Activated naive CD8-positive, alpha-beta T cell treated with anti-CD3 and anti-CD28 coated beads, Interleukin-2, amount 10 ng/mL, durations not matched to agents 7 days and 5 days (primary cell): ENCODE measurements at regions not wholly inside any gene's neighbourhood (a gene's known extent, or its start where the extent isn't known, plus 50 kb on each side); places are given as distances from the start of the nearest gene placed in this dataset.

ENCODE experiments used
- ATAC-seq: fragments of 150-1000 bp; cut with Tn5 transposase; one replicate; pipeline ENCODE4 v1.10.0; 2021; ENCODE audit warnings: low read depth, moderate library complexity
- POLR2A ChIA-PET: fragments of 350-600 bp; sonication (Branson Sonifier 250); formaldehyde crosslinking; loops from one replicate; lab custom pipeline; 2021; ENCODE audit warnings: antibody characterized with exemption; lab: Charles Lee
- DNase-seq: peaks from one replicate; pipeline ENCODE4 v3.0.0; 2021
- H3K27ac Mint-ChIP-seq: one replicate; pipeline ENCODE4 v1.8.0; 2022; ENCODE audit warnings: mild to moderate bottlenecking, mixed read lengths
- H3K27me3 Mint-ChIP-seq: one replicate; pipeline ENCODE4 v1.8.0; 2022; ENCODE audit warnings: mild to moderate bottlenecking, moderate library complexity, mixed read lengths
- H3K36me3 Mint-ChIP-seq: one replicate; pipeline ENCODE4 v1.8.0; 2021; ENCODE audit warnings: mild to moderate bottlenecking, mixed read lengths
- H3K4me1 Mint-ChIP-seq: one replicate; pipeline ENCODE4 v1.8.0; 2021; ENCODE audit warnings: mixed read lengths
- H3K4me3 Mint-ChIP-seq: one replicate; pipeline ENCODE4 v1.8.0; 2022; ENCODE audit warnings: mild to moderate bottlenecking, moderate library complexity, mixed read lengths
- H3K9me3 Mint-ChIP-seq: one replicate; pipeline ENCODE4 v1.8.0; 2021; ENCODE audit warnings: mixed read lengths

DNA sequence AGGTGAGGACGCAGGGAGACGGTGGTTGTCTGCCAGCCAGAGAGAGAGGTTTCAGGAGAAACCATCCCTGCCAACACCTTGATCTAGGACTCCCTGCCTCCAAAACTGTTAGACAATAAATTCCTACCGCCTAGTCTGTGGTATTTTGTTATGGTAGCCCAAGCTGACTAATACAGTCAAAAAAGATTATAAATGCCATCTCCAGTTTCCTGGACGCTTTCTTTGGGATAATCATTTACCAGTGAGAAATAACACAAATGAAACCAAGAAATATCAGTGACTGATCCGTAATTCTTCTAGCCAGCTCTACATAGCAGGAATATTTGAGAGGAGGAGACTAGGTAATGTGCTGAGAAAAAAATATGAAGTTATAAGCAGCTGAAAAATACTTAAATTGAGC lies 707.8 kb upstream of the LMCD1 start:
- POLR2A ChIA-PET = no interaction called here
- ATAC-seq = no peak
- peaks cover 2% of the 10 kb centered on the region for H3K9me3 Mint-ChIP-seq
- H3K4me3 Mint-ChIP-seq = no peak overlapping the region
- peaks cover 2% of the 10 kb centered on the region for H3K27me3 Mint-ChIP-seq
- H3K4me1 Mint-ChIP-seq = no peaks in the 10 kb centered on the region
- H3K27ac Mint-ChIP-seq = no peak overlapping the region
- H3K36me3 Mint-ChIP-seq = no peaks in the 10 kb centered on the region
- DNase-seq = no peak

DNA sequence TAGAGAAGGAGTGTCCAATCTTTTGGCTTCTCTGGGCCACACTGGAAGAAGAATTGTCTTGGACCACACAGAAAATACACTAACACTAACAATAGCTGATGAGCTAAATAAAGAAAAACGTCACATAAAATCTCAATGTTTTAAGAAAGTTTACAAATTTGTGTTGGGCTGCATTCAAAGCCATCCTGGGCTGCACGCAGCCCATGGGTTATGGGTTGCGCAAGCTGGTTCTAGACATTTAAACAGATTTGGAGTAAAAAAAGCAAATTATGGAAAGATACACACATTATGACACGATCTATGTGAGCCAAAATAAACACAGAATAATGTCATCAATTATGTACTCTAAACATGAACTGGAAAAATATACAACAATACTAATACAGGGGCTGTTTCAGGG lies 703.3 kb upstream of the LMCD1 start:
- H3K27ac Mint-ChIP-seq = no peak overlapping the region
- no peaks in the 10 kb centered on the region for H3K4me1 Mint-ChIP-seq
- ATAC-seq = no peak
- DNase-seq = no peak
- POLR2A ChIA-PET = no interaction called here
- no peaks in the 10 kb centered on the region for H3K36me3 Mint-ChIP-seq
- H3K9me3 Mint-ChIP-seq = no peaks in the 10 kb centered on the region
- H3K4me3 Mint-ChIP-seq = no peak overlapping the region
- peaks cover 2% of the 10 kb centered on the region for H3K27me3 Mint-ChIP-seq

DNA sequence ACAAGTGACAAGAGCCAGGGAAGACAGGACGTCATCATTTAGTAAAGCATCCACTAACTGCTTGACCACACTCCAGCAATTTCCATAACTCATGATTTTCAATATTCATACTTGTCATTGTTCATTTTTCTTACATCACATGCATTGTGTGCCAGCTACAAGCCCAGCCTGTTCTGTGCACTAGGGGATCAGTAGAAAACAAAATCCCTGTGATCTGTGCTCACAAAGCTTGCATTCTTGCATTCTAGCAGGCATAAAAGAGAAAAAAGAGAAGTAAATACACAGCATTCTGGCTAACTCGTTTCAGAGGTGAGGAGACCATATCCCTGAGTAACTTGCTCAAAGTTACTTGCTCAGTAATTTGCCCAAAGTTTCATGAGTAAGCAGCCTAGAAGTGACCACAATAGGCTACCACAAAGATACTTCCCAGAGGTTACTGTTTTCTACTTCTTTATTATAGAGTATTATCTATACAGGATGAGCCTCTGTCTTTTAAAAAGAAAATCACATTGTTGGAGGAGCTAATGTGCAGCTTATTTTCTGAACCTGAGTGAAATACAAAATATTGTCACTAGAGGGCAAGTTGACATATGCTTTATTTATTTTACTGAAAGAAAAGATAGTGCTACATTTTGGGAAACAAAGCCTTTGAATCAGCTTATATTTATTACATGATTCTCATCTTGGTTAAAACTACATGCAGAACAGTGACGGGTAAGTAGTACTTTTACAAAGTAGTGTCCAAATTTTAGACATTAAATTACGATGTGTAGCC lies 701.4 kb upstream of the LMCD1 start:
- Mint-ChIP-seq H3K27me3 (peaks cover 2% of the 10 kb centered on the region), H3K9me3 (no peaks in the 10 kb centered on the region), H3K36me3 (no peaks in the 10 kb centered on the region), H3K27ac (no peak overlapping the region), H3K4me3 (no peak overlapping the region), H3K4me1 (no peaks in the 10 kb centered on the region)
- ATAC-seq (no peak), DNase-seq (no peak)
- POLR2A ChIA-PET = no interaction called here

DNA sequence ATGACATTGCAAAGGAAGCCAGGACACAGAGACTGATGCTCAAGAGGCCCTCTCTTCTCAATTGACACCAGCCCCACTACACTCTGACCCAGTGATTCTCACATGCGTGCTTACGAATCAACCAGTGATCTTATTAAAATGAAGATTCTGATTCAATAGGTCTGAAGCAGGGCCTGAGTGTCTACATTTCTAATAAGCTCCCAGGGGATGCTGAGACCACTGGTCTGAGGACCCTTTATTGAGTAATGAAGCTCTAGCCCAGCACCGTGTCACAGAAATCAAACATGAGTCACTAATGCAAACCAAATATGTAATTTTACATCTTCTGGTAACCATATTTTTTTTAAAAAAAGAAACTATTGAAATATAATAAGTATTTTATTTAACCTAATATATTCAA lies 689.1 kb upstream of the LMCD1 start:
- no peaks in the 10 kb centered on the region for H3K36me3 Mint-ChIP-seq

DNA sequence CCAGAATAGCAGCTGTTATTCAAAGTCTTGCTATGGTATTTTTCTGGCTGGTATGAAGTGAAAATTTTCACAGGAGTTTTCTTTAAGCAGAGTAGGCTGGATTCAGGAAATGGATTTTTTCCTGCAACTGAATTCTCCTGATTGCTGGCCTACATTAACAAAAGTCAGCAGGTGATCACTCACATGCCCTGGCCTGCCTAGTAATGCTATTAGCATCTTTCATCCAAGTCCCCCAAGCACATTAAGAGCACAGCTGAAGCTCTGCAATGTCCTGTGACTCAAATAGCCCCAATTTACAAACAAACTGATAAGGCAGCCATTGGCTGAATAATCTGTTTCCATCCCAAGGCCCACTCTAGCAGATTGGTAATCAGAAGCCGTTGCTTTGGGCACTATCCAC lies 688.3 kb upstream of the LMCD1 start:
- no peaks in the 10 kb centered on the region for H3K27me3 Mint-ChIP-seq
- ATAC-seq = no peak
- no peaks in the 10 kb centered on the region for H3K4me1 Mint-ChIP-seq
- no peak overlapping the region for H3K4me3 Mint-ChIP-seq
- peaks cover 6% of the 10 kb centered on the region for H3K9me3 Mint-ChIP-seq
- POLR2A ChIA-PET = no interaction called here
- no peaks in the 10 kb centered on the region for H3K36me3 Mint-ChIP-seq
- no peak for DNase-seq
- no peak overlapping the region for H3K27ac Mint-ChIP-seq

More for the DNA sequence above, 689.1 kb upstream of the LMCD1 start:
- Mint-ChIP-seq H3K4me3 (no peak overlapping the region), H3K27me3 (no peaks in the 10 kb centered on the region), H3K27ac (no peak overlapping the region), H3K4me1 (no peaks in the 10 kb centered on the region), H3K9me3 (peaks cover 6% of the 10 kb centered on the region)
- POLR2A ChIA-PET = no interaction called here
- DNase-seq = no peak
- no peak for ATAC-seq

DNA sequence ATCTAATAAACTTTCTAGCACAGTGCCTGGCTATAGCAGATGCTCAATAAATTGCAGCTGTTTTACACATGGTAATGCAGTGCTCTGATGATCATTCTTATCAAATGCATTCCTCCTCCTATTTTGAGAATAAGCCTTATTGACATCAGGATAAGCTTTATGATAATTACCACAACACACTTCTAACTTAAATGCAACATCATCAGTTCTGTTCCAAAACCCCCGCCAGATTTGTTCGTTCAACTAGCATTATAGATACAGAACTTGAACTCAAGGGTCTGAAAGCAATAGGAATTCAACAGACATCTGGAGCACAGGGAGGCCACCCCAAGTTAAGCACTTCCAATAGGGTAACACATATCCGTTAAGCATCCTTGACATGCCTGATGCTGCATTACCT lies 684.4 kb upstream of the LMCD1 start:
- Mint-ChIP-seq H3K27ac (no peak overlapping the region), H3K9me3 (peaks cover 3% of the 10 kb centered on the region), H3K36me3 (no peaks in the 10 kb centered on the region), H3K4me3 (no peak overlapping the region), H3K27me3 (no peaks in the 10 kb centered on the region), H3K4me1 (no peaks in the 10 kb centered on the region)
- POLR2A ChIA-PET = no interaction called here
- ATAC-seq (no peak), DNase-seq (no peak)

DNA sequence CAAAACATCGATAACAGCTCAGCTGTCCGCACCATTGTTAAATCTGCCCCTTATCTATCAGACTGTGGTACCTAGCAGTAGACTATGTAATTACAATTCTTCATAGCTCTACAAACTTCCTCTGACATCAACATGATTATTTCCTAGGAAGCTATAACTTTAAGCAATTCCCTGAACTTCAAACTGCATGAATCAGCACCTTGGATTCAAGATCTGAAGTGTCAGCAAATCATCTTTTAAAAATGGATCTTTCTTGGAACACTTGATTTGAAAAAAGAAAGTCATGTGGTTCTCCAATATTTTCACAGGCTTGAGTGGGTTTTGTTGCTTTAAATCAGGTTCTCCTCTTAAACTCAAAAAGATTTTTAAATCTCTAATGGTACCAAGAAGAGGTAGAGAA lies 680.7 kb upstream of the LMCD1 start:
- Mint-ChIP-seq H3K36me3 (no peaks in the 10 kb centered on the region), H3K4me1 (no peaks in the 10 kb centered on the region)
- ATAC-seq = no peak

DNA sequence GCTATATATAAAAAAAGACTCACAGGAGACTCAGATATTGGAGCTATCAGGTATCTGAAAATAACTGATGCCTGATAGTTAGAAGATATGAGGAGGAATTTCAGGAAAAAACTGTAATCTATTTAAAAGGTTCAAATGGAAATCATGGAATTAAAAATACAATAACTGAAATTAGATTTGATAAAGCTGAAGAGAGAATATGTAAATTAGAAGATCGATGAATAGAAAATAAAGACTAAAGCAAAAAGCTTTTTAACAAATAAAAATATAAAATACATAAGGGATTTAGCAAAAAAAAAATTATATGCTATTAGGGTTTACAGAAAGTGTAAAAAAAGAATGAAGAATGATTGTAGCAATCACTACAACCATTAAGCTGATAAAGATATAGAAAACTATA lies 679.8 kb upstream of the LMCD1 start:
- POLR2A ChIA-PET = no interaction called here
- Mint-ChIP-seq H3K9me3 (peaks cover 10% of the 10 kb centered on the region), H3K4me3 (no peak overlapping the region)

More for the DNA sequence above, 680.7 kb upstream of the LMCD1 start:
- POLR2A ChIA-PET = no interaction called here
- peaks cover 12% of the 10 kb centered on the region for H3K9me3 Mint-ChIP-seq
- DNase-seq = no peak
- H3K4me3 Mint-ChIP-seq = no peak overlapping the region
- no peaks in the 10 kb centered on the region for H3K27me3 Mint-ChIP-seq
- no peak overlapping the region for H3K27ac Mint-ChIP-seq

DNA sequence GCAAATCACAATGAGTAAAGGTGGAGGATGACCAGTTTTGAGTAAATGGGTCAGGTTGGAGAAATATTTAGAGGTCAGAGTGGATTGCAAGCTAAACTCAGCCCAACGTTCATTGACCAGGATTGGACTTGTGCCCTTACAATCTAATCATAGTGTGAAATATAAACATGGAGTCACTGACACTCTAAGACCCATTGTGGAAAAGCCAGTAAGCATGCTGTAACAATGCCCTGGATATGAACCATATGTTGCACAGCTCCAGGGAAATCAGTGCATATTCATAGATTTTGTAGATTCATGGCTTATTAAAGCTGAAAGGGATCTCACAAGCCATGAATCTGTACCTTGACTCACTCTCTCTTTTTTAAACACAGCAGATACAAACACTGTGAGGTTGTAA lies 660.2 kb upstream of the LMCD1 start:
- no peak overlapping the region for H3K4me3 Mint-ChIP-seq
- H3K9me3 Mint-ChIP-seq = no peaks in the 10 kb centered on the region
- H3K27me3 Mint-ChIP-seq = no peaks in the 10 kb centered on the region
- ATAC-seq (no peak), DNase-seq (no peak)
- H3K27ac Mint-ChIP-seq = no peak overlapping the region
- no peaks in the 10 kb centered on the region for H3K4me1 Mint-ChIP-seq
- H3K36me3 Mint-ChIP-seq = no peaks in the 10 kb centered on the region
- POLR2A ChIA-PET = no interaction called here

More for the DNA sequence above, 679.8 kb upstream of the LMCD1 start:
- ATAC-seq (no peak), DNase-seq (no peak)
- H3K4me1 Mint-ChIP-seq = no peaks in the 10 kb centered on the region
- H3K27ac Mint-ChIP-seq = no peak overlapping the region
- H3K36me3 Mint-ChIP-seq = no peaks in the 10 kb centered on the region
- no peaks in the 10 kb centered on the region for H3K27me3 Mint-ChIP-seq

DNA sequence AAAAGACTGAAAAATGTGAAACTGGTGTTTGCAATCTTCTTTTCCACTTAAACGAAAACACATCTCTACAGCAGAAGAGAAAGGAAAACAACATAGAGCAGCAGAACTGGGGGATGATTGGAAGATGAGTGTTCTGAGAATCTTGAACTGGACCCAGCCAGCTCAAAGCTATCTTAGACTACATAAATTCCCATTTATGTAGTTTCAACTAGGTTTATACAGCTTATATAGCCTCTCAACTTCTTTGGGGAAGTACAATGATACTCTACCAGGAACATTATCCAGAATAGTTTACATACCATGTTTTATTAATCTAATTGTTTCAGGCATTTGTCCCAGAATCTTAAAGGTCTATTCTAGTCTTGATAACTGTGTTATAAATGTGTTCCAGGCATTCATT lies 658.2 kb upstream of the LMCD1 start:
- Mint-ChIP-seq H3K9me3 (no peaks in the 10 kb centered on the region), H3K36me3 (no peaks in the 10 kb centered on the region), H3K27me3 (no peaks in the 10 kb centered on the region), H3K27ac (no peak overlapping the region), H3K4me1 (no peaks in the 10 kb centered on the region), H3K4me3 (no peak overlapping the region)
- DNase-seq (no peak), ATAC-seq (no peak)
- POLR2A ChIA-PET = no interaction called here

DNA sequence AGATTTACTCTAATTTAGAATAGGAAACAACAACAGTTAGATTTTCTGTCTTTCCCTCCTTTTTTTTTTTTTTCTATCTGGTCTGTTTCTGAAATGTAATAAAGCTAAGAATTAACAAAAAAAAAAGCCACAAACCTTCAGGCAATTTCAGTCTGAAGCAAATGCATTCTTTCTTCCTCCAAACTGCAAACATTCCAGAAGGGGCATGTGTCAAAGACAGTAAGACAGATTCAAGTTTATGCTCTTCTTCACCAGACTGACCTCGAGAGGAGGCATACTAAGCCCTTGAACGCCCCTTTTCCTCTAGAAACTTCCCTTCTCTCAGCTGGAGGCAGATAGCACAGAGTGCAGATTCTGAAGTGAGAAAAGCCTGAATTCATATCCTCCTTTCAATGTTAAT lies 654.6 kb upstream of the LMCD1 start:
- Mint-ChIP-seq H3K9me3 (no peaks in the 10 kb centered on the region), H3K27ac (no peak overlapping the region), H3K36me3 (no peaks in the 10 kb centered on the region), H3K4me1 (no peaks in the 10 kb centered on the region), H3K27me3 (no peaks in the 10 kb centered on the region), H3K4me3 (no peak overlapping the region)
- POLR2A ChIA-PET = no interaction called here
- DNase-seq = no peak
- ATAC-seq = no peak

DNA sequence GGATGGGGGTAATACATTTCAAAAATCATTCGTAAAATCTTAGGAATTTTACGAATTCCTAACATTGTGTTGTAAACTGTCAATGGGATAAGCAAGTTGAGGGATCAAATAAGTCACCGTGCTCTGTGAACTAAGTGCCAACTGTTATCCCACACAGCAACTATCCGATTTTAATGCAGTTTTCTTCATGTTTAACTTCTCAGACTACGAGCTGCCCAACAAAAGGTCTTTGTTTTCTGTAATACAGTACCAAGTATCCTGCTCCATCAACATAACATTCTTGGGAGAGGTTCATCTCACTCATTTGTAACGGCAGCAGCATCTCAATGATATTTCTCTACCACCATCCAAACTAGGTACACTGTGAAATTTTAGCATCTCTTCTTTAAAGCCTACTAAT lies 654.1 kb upstream of the LMCD1 start:
- no peaks in the 10 kb centered on the region for H3K27me3 Mint-ChIP-seq
- no peak overlapping the region for H3K4me3 Mint-ChIP-seq
- DNase-seq (no peak), ATAC-seq (no peak)
- H3K36me3 Mint-ChIP-seq = no peaks in the 10 kb centered on the region
- POLR2A ChIA-PET = no interaction called here
- no peak overlapping the region for H3K27ac Mint-ChIP-seq
- no peaks in the 10 kb centered on the region for H3K4me1 Mint-ChIP-seq
- no peaks in the 10 kb centered on the region for H3K9me3 Mint-ChIP-seq

DNA sequence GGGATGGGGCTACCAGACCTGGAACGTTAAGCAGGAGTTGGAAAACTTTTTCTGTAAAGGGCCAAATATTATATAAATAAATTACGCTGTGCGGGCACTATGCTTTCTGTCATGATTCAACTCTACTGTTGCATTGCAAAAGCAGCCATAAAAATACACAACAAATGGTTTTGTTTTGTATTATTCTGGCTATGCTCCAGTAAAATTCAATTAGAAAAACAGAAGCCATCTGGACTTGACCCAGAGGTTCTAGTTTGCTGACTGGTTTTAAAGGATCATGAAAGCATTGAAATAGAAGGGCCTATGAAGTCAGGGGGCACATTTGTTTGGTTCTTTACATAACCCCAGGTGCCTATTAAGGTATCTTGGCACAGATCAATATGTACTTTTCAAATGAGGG lies 647.4 kb upstream of the LMCD1 start:
- ATAC-seq = no peak
- H3K27me3 Mint-ChIP-seq = no peaks in the 10 kb centered on the region
- POLR2A ChIA-PET = no interaction called here
- no peak overlapping the region for H3K27ac Mint-ChIP-seq
- H3K4me3 Mint-ChIP-seq = no peak overlapping the region
- H3K9me3 Mint-ChIP-seq = peaks cover 4% of the 10 kb centered on the region
- no peak for DNase-seq
- no peaks in the 10 kb centered on the region for H3K4me1 Mint-ChIP-seq
- no peaks in the 10 kb centered on the region for H3K36me3 Mint-ChIP-seq

DNA sequence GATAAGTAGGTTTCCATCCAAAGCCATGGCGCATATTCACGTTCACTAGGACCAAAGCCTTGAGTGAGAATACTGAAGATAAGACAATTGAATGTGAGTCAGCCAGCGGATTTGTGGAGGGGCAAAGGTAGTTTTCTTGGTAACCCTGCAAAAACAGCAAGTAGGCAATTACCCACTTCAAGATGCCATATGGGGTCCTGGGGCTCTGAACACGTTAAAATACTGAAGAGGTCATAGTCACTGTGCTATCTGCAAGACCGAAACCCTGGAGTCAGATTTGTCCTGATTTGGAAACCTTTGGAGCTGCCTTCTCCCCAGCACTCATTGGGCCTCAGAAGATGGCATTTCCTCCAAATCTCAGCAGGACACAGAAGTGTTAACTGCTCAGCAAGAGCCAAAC lies 646.9 kb upstream of the LMCD1 start:
- H3K36me3 Mint-ChIP-seq = no peaks in the 10 kb centered on the region
- ATAC-seq (no peak), DNase-seq (no peak)
- H3K4me3 Mint-ChIP-seq = no peak overlapping the region
- no peaks in the 10 kb centered on the region for H3K4me1 Mint-ChIP-seq
- no peak overlapping the region for H3K27ac Mint-ChIP-seq
- POLR2A ChIA-PET = no interaction called here
- peaks cover 4% of the 10 kb centered on the region for H3K9me3 Mint-ChIP-seq
- H3K27me3 Mint-ChIP-seq = no peaks in the 10 kb centered on the region

DNA sequence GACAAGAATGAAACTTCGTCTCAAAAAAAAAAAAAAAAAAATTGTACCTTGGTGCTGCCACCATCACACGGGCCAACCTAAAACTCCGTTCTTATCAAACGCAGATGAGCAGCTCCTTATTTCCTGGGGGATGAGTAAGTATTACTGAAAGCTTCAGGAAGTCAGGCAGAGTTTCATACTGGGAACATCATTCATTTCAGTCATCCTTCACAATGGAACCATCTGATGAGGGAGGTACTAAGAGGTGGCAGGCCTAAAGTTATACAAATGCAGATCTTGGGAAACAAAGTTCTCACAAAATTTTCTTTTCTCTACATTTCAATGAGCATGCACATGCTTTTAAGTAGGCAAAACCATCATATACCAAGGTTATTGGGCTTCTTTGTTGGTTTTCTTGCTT lies 636.0 kb upstream of the LMCD1 start:
- peaks cover 1% of the 10 kb centered on the region for H3K9me3 Mint-ChIP-seq
- no peak for DNase-seq
- H3K4me1 Mint-ChIP-seq = no peaks in the 10 kb centered on the region
- no peaks in the 10 kb centered on the region for H3K27me3 Mint-ChIP-seq
- H3K4me3 Mint-ChIP-seq = no peak overlapping the region
- ATAC-seq = no peak
- POLR2A ChIA-PET = no interaction called here
- H3K36me3 Mint-ChIP-seq = no peaks in the 10 kb centered on the region
- no peak overlapping the region for H3K27ac Mint-ChIP-seq
